GM19372 (cell line): ENCODE measurements at regions not wholly inside any gene's neighbourhood (a gene's known extent, or its start where the extent isn't known, plus 50 kb on each side); places are given as distances from the start of the nearest gene placed in this dataset.
"Not testable (repeated sequence)": the region's sequence is repeated elsewhere in the genome, so short reads cannot be mapped to it uniquely, and the experiment has no call there.

Experiments
- ATAC-seq: cut with Tn5 transposase; IDR thresholded peaks from one replicate; pipeline ENCODE4 v1.9.1; 2021; ENCODE audit warnings: mild to moderate bottlenecking, low read depth, moderate library complexity; ENCODE audit not compliant: unreplicated experiment

GRCh38 chr5:63131626-63132285, 553.1 kb downstream of the LRRC70 start:
- no peak for ATAC-seq

DNA sequence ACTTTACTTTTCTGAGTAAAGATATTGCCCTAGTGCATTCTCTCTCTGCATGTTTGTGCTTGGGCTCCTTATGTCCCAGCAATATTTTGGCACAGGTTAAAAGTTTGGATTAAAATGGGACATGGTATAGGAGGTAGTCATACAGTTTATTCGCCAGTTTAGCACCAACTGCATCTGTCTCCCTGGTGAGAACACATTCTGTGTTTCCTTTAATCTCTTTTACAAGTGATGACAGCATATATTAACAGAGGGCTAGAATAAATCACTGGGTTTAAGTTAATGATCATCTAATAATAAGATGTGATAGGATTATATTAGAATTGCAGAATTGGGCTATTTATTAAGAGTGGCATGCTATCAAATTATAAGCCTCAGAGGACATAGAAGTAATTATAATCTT, 550.1 kb downstream of the LRRC70 start:
- no peak for ATAC-seq

- no peak for ATAC-seq
Measured at GRCh38 chr5:63128018-63128417, 549.4 kb downstream of the LRRC70 start.

DNA sequence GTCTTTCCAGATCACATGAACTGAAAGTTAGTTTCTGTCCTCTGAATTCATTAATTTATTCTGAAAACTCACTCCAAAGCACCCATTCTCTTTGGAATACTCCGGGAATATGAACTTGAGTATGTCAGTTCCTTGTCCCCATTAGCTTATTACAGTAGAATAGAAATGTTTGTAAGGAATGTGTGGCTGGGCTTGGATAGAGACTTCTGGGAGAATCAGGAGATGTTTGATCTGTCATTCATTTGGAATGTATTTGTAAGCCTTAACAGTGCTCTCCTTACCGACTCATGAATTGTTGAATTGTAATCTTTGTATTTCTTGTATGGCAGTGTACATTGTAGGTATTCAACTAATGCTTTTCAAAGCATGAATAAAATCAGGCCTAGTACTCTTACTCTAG, 548.4 kb downstream of the LRRC70 start:
- ATAC-seq: no peak

DNA sequence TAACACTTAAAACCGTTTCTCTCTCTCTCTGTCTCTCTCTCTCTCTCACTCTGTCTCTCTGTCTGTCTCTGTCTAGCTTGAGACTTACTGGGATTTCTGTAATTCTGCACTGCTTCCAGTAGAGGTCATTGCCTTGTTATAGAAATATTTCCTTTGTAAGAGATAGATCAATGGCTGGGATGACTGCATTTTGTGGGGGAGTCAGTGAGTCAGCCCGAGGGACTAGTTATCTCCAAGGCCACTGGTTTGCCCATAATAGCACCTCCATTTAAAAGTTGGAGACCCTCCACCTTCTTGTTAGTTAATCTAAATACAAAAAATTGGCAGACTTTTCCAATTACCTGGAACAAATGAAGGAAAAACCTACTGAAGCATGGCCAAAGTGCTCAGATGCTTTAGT, 547.2 kb downstream of the LRRC70 start:
- ATAC-seq: no peak

- no peak for ATAC-seq
Measured at GRCh38 chr5:63125392-63125791, 546.8 kb downstream of the LRRC70 start.

- ATAC-seq: no peak
Measured at GRCh38 chr5:63124266-63124665, 545.6 kb downstream of the LRRC70 start.

- ATAC-seq: no peak
Measured at GRCh38 chr5:63121471-63121870, 542.9 kb downstream of the LRRC70 start.

- no peak for ATAC-seq
Measured at GRCh38 chr5:63118221-63118620, 539.6 kb downstream of the LRRC70 start.

- no peak for ATAC-seq
Measured at GRCh38 chr5:63111891-63112290, 533.3 kb downstream of the LRRC70 start.

GRCh38 chr5:63101870-63102269, 523.3 kb downstream of the LRRC70 start:
- no peak for ATAC-seq

- no peak for ATAC-seq
Measured at GRCh38 chr5:63097286-63097685, 518.7 kb downstream of the LRRC70 start.

DNA sequence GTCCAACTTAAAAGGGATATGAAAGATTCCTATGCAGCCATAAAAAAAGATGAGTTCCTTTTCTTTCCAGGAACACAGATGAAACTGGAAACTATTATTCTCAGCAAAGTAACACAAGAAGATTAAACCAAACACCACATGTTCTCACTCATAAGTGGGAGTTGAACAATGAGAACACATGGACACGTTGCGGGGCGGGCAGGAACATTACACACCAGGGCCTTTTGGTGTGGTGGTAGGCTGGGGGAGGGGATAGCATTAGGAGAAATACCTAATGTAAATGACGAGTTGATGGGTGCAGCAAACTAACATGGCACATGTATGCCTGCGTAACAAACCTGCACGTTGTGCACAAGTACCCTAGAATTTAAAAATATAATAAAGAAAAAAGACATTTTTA, 516.1 kb downstream of the LRRC70 start:
- ATAC-seq: no peak

GRCh38 chr5:63089147-63089546, 510.5 kb downstream of the LRRC70 start:
- ATAC-seq: no peak

DNA sequence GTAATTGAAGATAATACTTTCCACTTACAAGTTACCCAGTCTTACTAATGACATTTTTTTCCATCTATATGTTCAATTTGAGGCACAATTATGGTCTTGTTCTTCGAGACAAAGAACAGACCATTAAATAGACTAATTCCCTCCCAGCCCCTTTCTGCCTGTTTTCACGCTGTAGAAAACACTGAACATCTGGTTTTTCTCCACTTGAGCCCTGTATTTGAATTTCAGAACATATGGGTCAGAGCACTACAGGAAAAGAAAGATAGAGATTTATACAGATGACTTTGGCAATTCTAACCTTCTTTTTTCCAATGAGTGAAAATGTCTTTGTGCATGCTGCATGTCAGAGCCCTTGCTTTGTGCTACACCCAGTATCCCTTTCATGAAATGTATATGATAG, 506.9 kb downstream of the LRRC70 start:
- no peak for ATAC-seq

DNA sequence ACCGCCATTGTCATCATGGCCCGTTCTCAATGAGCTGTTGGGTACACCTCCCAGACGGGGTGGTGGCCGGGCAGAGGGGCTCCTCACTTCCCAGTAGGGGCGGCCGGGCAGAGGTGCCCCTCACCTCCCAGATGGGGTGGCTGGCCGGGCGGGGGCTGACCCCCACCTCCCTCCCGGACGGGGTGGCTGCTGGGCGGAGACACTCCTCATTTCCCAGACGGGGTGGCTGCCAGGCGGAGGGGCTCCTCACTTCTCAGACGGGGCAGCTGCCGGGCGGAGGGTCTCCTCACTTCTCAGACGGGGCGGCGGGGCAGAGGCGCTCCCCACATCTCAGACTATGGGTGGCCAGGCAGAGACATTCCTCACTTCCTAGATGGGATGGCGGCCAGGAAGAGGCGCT, 505.1 kb downstream of the LRRC70 start:
- not testable (repeated sequence) for ATAC-seq

DNA sequence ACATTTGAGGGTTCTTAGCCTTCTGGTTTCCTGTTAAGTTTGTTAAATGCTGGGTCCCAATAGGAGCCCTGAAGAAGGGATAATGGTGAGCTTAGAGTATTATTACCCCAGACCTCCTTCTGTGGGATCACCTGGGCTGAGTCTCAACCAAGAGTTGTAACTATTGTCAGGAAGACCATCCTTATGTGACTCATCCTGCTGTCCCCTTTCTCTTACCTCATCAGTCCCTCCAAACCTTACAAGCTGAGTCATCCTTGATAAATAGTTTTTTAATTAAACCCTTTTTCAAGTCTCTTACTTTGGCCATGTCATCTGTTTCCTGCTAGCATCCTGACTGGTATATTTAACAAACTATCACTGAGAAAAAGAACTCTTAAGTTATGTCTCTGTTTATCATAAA, 502.8 kb downstream of the LRRC70 start:
- ATAC-seq: no peak

DNA sequence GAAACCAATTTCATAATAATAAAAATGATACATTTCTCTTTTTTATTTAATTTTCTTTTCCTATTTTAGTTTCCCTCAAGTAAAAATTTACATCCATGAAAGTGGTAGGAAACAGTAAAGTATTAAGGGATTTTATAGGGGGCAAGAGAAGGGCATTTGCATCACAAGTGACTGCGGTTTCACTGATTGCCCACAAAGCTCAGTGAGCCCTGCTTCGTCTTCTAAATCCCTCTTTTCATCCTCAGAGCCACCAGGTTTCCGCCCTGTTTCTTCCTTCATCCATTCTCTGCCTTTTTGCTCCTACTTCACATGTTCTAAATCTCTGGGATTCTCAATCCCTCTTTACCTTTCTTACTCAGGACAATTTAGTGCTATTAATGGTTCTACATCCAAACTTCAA, 491.4 kb downstream of the LRRC70 start:
- ATAC-seq: no peak

GRCh38 chr5:63055421-63055820, 476.8 kb downstream of the LRRC70 start:
- ATAC-seq: no peak

DNA sequence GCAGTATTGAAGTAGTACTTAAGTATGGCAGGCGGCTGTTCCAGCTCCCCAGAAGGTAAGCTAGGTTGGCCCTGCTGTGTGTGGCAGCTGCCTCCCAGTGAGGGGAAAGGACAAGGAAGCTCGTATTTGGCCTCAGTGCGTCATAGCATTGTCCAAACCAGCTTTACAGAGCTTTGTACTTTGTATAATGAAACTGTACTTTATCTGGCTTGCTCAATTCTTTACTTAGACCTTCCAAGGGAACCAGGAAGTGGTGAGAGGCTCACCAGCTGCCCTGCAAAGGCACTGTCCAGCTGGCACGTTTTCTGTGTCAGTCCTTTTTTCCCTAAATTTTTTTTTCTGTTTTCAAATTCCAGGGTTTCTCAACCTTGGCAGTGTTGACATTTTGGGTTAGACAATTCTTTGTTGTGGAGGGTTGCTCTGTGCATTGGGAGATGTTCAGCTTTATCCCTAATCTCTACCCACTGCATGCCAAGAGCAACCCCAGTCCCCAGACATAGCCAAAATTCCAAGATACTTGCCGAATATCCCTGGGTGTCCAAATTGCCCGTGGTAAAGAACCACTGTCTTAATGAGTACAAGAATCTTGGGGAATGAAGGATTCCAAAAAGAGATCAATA, 474.5 kb downstream of the LRRC70 start:
- ATAC-seq: no peak

- no peak for ATAC-seq
Measured at GRCh38 chr5:63050916-63051315, 472.3 kb downstream of the LRRC70 start.

- no peak for ATAC-seq
Measured at GRCh38 chr5:63049935-63050334, 471.3 kb downstream of the LRRC70 start.

DNA sequence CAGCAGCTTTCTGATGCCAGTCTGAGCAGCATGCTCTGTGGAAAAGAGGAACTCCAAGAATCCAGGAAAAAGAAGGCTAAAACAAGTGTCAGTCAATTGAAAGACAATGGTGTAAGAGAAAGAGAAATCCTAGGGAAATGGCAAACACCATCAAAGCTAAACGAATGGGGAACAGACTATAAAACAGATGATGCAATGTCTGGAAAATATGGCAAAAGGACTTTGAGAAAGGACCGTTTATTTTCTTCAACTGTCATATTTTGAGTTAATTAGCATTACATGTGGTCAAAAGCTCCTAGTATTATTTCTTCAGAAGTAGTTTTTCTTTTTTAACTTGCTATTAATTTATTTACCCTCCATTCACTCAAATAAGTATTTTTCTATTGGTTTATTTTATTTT, 465.2 kb downstream of the LRRC70 start:
- ATAC-seq: no peak
